Left ventricle myocardium inferior (tissue), 1 donor: ENCODE measurements at regions not wholly inside any gene's neighbourhood (a gene's known extent, or its start where the extent isn't known, plus 50 kb on each side); places are given as distances from the start of the nearest gene placed in this dataset.

Experiments
- DNase-seq: peaks from one replicate; pipeline ENCODE4 v3.0.0-alpha.2; 2020
- H3K27ac ChIP-seq: fragments of 200-600 bp; replicated peaks from 2 replicates; pipeline ENCODE4 v1.8.0; 2021
- H3K27me3 ChIP-seq: fragments of 200-600 bp; 2 replicates; pipeline ENCODE4 v1.8.0; 2021; ENCODE audit warnings: low read depth
- H3K36me3 ChIP-seq: fragments of 200-600 bp; 2 replicates; pipeline ENCODE4 v1.8.0; 2021
- H3K4me1 ChIP-seq: fragments of 200-600 bp; 2 replicates; pipeline ENCODE4 v1.8.0; 2021
- H3K4me3 ChIP-seq: fragments of 200-600 bp; 2 replicates; pipeline ENCODE4 v1.8.0; 2021; ENCODE audit warnings: mild to moderate bottlenecking, moderate library complexity
- H3K9me3 ChIP-seq: fragments of 200-600 bp; replicated peaks from 2 replicates; pipeline ENCODE4 v1.8.0; 2021
- CTCF ChIP-seq: fragments of 200-600 bp; IDR thresholded peaks from 2 replicates; pipeline ENCODE4 v1.8.0; 2021; ENCODE audit warnings: antibody characterized with exemption, mild to moderate bottlenecking, borderline replicate concordance
- intact Hi-C: fragments of 100-400 bp; cut with micrococcal nuclease; formaldehyde crosslinking; loops from one replicate; pipeline ENCODE4 v1.11.0; 2022
- donor health status: DM: no; HTN: yes; CAD: no; lungs with severe emphysema.

- no peak overlapping the region for H3K4me3 ChIP-seq
- H3K4me1 ChIP-seq = no peaks in the 10 kb centered on the region
- H3K27me3 ChIP-seq = no peaks in the 10 kb centered on the region
- peaks cover 11% of the 10 kb centered on the region for H3K9me3 ChIP-seq
- no peak overlapping the region for H3K27ac ChIP-seq
- DNase-seq = no peak
- H3K36me3 ChIP-seq = no peaks in the 10 kb centered on the region
- TF ChIP-seq CTCF = no peak
- intact Hi-C loops = no loop called here
Observed at GRCh38 chr3:76547674-76548073, 492.2 kb upstream of the ROBO2 start.

GRCh38 chr3:76550522-76551201 lies 489.2 kb upstream of the ROBO2 start:
- no peak overlapping the region for H3K27ac ChIP-seq
- peaks cover 8% of the 10 kb centered on the region for H3K4me1 ChIP-seq
- H3K9me3 ChIP-seq = peaks cover 11% of the 10 kb centered on the region
- H3K4me3 ChIP-seq = no peak overlapping the region
- no peak for TF ChIP-seq CTCF
- DNase-seq = no peak
- no peaks in the 10 kb centered on the region for H3K27me3 ChIP-seq
- intact Hi-C loops = no loop called here
- no peaks in the 10 kb centered on the region for H3K36me3 ChIP-seq

GRCh38 chr3:76551739-76552138 lies 488.2 kb upstream of the ROBO2 start:
- Histone ChIP-seq H3K36me3 (no peaks in the 10 kb centered on the region), H3K27me3 (no peaks in the 10 kb centered on the region), H3K4me3 (no peak overlapping the region), H3K27ac (no peak overlapping the region), H3K9me3 (peaks cover 11% of the 10 kb centered on the region), H3K4me1 (peaks cover 8% of the 10 kb centered on the region)
- DNase-seq = no peak
- no peak for TF ChIP-seq CTCF
- intact Hi-C loops = no loop called here

- Histone ChIP-seq H3K4me1 (peaks cover 8% of the 10 kb centered on the region), H3K27me3 (no peaks in the 10 kb centered on the region), H3K9me3 (peaks cover 11% of the 10 kb centered on the region), H3K4me3 (no peak overlapping the region), H3K27ac (no peak overlapping the region), H3K36me3 (no peaks in the 10 kb centered on the region)
- no peak for DNase-seq
- intact Hi-C loops = no loop called here
- no peak for TF ChIP-seq CTCF
Observed at GRCh38 chr3:76552653-76553052, 487.2 kb upstream of the ROBO2 start.

GRCh38 chr3:76554707-76555106 lies 485.2 kb upstream of the ROBO2 start:
- no peak for TF ChIP-seq CTCF
- no peak for DNase-seq
- intact Hi-C loops = no loop called here
- Histone ChIP-seq H3K27me3 (no peaks in the 10 kb centered on the region), H3K27ac (no peak overlapping the region), H3K4me3 (no peak overlapping the region), H3K36me3 (no peaks in the 10 kb centered on the region), H3K9me3 (peaks cover 11% of the 10 kb centered on the region), H3K4me1 (peaks cover 8% of the 10 kb centered on the region)
